ENCODE measurements at regions not wholly inside any gene's neighbourhood (a gene's known extent, or its start where the extent isn't known, plus 50 kb on each side); places are given as distances from the start of the nearest gene placed in this dataset.

DNA sequence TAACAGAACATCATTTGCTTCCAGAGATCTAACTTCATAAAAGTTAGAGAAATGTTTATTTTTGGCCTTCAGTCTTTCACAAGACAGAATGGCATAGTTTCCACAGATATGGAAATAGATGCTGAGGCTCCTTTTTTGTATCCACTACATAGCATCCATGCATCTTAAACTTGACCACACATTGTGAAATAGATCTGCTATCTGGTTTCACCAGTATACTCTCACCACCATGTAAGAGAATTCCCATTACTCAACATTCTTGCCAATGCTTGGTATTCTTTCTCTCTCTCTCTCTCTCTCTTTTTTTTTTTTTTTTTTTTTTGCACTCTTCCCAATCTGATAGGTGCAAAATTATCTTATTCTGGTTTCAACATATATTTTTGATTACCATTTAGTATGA is 52.1 kb upstream of the PRMT6 start:
- DNase-seq = no peak

Measured in inflammatory macrophage (primary cell).